Superior temporal gyrus (tissue), 1 donor: ENCODE measurements at regions not wholly inside any gene's neighbourhood (a gene's known extent, or its start where the extent isn't known, plus 50 kb on each side); places are given as distances from the start of the nearest gene placed in this dataset.

ENCODE experiments used
- DNase-seq: peaks from one replicate; pipeline ENCODE4 v3.0.0-alpha.2; 2016; ENCODE audit errors: extremely low spot score

DNA sequence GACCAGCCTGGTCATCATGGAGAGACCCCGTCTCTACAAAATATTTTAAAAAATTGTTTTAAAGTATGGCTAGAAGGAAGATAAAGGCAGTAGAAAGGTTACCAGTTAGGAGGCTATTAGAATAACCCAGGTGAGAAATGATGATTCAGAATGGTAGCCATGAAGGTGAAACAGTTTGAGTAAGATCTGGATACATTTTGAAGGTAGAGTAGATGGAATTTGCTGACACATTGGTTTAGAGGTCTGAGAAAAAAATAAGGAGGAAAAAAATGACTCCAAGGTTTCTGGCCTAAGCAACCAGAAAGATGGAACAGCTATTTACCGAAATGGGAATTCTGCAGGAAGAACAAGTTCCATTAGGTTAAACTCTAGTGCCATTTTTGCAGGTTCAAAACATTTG is 167.9 kb upstream of the TAB2 start:
- DNase-seq: no peak

DNA sequence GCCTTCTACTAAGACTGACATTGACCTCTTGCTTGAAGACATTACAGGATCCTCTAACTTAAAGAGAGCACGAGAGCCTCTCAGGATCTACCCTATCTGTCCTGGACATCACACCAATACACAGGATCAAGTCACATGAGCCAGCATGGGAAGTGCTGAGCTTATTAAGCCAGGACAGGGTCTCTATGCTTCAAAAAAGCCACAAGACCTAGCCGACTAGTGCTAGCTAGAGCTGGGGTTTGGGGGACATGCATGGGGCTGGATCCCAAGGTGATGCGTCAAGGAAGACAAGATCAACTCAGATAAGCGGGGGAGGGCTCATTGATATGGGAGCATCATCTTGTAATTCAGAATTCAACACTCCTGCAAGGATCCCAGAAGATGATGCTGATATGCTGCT is 167.2 kb upstream of the TAB2 start:
- DNase-seq: no peak

DNA sequence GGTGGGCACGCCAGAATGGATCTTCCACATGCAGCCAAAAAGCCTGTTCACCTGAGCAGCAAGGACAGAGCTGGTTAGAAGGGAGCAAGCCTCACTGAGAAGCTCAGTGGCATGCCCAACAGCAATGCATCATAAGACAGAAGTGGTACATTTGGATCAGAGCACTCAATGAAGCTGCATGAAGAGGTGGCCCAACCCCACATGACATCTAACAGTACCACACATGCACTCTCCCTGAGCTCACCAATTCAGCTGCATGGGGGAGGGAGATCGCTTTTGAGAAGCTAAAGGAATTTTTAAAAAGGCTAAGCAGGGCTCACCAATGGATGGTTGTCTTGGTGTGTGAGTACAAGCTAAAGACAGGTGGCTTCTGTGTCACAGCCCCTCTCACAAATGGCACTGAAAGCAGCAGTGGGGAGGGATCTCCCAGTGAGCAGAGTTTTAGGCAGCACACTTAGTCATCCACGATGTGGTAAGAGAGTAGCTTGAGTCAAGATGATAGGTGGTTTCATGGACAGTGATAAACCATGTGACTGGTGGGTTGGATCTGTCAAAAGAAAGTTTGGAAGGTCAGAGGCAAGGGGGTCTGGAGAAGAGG is 166.6 kb upstream of the TAB2 start:
- no peak for DNase-seq

DNA sequence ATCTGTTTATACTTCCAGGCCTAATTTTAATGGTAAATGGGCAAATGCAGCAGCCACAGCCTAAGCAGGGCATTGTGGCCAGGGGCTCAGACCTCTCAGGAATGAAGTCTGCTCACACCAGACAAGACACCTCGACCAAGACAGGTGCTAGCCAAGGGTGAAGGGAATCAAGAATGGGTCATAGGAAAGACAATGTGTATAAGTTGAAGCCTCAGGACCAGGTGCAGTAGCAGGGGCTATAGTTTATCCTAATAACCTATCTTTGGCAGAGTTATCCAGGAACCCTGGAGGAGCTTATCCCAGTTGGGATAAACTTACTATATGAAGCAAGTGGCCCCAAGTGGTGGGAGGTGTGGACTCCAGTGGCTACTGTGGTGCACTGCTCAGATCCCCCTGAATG is 165.0 kb upstream of the TAB2 start:
- no peak for DNase-seq

DNA sequence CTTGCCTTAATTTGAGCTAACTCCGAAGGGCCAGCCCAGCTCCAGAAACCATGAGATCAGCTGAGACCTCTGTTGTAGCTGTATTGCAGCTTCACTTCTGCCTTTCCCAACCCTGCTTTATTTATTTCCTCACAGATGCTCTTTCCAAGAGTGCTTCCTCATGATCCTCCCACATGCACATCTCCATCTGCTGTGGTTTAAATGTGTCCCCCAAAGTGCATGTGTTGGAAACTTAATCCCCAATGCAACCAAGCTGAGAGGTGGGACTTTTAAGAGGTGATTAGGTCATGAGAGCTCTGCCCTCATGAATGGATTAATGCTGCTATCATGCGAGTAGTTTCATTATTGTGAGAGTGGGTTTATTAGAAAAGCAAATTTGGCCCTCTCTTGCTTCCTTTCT is 164.4 kb upstream of the TAB2 start:
- peak; percentile 67 for DNase-seq

- DNase-seq: peak; percentile 19
These were observed 163.8 kb upstream of the TAB2 start for GRCh38 chr6:149153693-149154092.

DNA sequence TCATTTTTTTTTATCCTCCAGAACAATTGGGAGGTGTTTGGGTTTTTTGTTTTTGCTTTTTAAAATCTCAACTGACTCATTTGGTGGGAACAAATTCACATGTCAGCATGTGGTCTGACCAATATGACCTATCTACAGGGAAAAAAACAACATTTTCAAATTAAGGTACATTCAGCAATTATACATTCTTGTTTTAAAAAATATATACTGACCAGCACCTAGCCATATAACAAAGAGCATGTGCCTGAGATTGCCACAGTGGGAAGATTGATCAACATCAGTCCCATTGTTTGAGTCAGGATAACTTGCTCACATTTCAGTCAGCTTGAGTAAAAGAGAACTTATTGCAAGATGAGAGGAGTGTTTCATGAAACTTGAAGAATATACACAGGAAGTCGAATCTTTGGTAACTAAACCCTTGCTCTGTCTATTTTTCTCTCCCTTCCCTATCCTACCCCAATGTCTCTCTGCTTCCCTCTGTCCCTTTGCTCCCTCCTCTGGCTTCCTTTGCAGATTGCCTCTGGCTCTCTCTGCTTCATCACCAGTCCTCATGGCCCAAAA is 163.2 kb upstream of the TAB2 start:
- no peak for DNase-seq

GRCh38 chr6:149157126-149157525 is 160.4 kb upstream of the TAB2 start:
- no peak for DNase-seq

GRCh38 chr6:149158076-149158475 is 159.4 kb upstream of the TAB2 start:
- no peak for DNase-seq

DNA sequence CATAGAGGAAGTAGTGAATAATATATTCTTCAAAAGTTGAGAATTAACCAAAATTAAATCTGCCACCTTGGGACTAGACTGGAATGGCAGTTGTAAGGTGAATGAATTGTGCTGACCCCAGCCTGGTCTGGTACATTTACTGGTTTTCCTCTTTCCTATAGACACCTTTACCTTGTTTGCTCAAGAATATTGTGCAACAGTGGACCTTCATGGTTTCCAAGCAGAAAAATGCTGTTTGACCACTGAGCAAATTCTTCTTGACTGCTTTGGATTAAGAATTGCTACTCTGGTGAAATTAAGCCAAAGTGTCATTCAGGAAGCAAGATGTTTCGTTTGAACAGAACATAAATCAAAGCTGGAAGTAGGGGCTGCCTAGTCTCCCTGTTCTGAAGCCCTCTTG is 156.6 kb upstream of the TAB2 start:
- no peak for DNase-seq

DNA sequence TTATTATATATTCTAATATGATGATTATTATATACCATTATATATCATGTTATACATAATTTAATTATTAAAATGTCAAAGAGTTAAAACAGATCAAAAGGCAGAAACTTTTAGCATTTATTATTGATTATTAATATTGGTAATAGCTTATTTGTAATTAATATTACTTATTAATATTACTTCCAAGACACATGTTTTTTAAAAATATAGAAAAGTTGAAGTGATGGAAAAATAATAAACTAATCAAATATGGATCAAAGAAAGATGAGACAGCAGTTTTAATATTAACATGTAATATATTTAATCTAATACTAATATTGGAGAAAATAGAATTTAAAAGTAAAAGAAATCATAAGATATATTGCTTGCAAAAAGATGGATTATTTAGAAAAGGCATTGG is 154.6 kb upstream of the TAB2 start:
- DNase-seq: no peak

GRCh38 chr6:149164199-149164750 is 153.2 kb upstream of the TAB2 start:
- no peak for DNase-seq

DNA sequence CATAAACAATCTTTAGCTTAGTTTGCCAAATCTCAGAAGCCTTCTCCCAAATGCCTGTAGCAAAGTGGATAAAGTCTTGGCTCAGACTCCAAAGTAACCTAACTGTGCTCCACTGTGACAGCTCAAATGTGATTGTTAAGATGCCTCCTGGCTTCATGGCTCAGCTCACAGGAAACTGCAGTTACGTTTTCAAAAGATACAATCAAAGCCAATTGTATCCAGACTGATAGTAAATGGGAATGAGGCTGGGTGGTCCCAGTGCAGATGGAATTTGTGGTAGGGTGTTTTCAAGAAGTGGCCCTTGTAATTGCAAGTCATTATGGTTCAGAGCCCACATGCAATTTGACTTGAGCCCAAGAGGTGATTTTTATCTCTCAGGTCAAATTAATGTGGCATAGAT is 151.2 kb upstream of the TAB2 start:
- DNase-seq: no peak

- no peak for DNase-seq
These were observed 150.8 kb upstream of the TAB2 start for GRCh38 chr6:149166747-149167146.

DNA sequence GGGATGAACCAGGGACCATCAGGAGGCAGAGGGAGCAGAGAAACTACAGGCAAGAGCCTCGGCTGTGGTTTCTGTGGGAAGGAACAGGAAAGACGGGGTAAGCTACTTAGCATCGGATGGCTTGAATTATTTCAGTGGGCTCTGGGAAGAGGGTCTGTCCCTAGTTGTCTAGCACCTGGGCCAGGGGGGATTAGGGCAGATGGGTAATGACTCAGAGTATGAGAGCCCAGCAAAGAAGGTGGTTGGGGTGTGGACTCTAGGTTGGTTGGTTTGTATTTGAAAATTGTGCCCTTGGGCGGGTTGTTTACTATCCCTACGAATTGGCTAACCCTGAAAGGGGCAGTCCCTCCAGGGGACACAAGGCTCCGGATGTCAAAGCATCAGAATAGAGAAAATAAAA is 148.5 kb upstream of the TAB2 start:
- no peak for DNase-seq

DNA sequence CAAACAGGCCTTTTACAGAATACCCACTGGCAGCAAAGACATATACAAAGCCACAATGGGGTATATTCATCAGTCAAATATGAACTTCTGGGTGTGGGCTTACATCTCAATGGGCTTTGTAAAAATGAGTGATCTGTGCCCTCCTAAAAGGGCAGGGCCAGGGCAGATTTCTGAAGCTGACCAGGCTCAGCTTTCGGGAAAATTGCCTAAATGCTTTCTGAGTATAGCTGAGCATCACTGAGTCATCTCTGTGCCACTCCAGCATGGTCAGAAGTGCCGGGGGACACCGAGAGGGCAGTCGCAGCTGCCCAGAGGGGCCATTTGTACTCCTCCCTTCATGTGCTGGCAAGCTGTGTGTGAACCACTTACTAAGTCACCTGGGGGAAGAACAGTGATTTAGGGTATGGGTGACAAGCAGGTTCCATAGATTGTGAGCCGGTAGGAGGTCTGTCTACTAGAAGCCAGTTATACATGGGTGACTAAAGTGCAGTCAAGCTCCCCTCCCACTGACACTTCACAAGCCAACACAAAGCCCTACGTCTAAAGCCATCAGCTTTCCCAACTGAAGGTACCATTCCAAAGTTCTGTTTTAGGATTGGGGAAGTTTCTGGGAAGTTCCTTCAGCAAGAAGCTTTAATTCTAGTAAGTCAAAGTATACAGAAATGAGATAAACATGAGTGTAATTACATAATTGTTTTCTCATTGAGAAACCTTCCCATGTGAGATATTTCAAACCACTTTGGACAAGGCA is 147.6 kb upstream of the TAB2 start:
- DNase-seq: no peak

GRCh38 chr6:149170564-149171452 is 146.7 kb upstream of the TAB2 start:
- DNase-seq: no peak

DNA sequence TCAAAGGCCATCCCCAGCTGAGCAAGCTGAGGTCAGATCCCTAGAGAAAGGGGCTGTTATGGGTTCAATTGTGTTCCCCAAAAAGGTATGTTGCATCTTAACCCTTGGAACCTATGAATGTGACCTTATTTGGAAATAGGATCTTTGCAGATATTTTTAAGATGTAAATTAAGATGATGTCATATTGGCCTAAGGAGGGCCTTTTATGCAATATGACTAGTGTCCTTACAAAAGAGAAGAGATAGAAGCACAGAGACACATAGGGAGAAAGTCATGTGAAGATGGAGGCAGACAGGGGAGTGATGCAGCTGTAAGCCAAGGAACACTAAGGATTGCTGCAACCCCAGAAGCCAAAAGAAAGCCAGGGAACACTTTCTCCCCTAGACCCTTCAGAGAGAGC is 144.3 kb upstream of the TAB2 start:
- DNase-seq: no peak

DNA sequence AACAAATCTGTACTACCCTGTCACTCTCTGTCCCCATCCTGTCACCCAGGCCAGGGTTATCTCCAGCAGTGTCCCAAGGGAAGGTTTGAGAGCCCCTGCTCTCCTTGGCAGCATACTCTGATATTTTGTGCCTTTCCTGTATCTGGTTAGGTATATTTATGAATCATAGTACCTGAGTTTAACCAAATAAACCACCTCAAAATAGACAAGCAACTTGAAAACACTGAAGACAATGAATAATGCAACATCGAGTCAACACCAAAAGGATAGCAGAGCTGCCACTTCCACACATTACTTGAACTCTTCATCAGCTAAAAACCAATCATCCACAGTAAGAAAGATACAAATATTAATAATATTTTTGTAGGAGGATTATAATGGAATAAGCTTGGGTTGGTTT is 142.6 kb upstream of the TAB2 start:
- DNase-seq: no peak

DNA sequence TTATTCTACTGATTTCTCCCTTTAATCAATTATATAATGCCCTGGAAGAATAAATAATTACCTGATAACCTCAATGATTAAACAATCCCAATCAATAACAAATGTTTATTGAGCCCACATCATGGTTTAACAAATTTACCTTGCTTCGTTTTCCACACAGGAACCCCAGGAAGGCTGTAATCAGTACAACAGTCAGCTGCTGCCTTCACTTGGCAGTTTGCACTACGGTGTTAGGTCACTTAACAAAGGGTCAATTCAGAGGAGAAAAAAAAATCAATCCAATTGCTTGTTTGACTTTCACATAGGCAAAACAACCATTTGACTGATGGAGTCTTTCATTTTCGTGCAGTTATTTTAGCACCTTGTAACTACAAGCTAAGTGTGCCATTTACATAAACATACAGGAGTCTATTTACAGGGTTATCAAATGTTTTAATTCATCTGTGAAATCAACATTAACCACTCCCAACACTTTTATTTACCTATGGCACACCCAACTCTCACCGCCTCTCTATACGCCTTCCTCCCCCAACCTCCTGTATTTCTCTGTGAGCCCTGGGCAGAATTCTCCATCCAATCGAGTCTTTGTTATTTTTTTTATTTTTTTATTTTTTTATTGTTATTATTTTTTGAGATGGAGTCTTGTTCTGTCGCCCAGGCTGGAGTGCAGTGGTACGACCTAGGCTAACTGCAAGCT is 140.4 kb upstream of the TAB2 start:
- no peak for DNase-seq

DNA sequence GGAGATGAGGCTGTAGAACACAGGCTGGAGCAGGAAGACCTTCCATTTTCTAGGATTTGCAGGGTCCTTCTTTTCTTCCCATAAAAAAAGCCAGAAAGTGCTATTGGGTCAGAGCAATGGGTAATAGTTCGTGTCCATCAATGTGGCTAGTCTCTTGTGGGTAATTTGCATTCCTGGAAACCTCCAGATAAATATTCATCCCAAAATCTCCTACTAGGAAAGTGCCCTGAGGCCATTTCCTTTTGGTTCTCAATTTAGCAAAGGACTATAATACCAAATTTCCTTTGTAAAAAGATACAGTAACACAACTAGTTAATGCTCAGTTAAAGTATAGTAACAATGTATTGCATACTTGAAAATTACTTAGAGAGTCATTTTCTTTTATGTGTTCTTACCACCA is 138.1 kb upstream of the TAB2 start:
- DNase-seq: no peak

GRCh38 chr6:149181304-149181703 is 136.2 kb upstream of the TAB2 start:
- no peak for DNase-seq
